ENCODE measurements at regions not wholly inside any gene's neighbourhood (a gene's known extent, or its start where the extent isn't known, plus 50 kb on each side); places are given as distances from the start of the nearest gene placed in this dataset.

DNA sequence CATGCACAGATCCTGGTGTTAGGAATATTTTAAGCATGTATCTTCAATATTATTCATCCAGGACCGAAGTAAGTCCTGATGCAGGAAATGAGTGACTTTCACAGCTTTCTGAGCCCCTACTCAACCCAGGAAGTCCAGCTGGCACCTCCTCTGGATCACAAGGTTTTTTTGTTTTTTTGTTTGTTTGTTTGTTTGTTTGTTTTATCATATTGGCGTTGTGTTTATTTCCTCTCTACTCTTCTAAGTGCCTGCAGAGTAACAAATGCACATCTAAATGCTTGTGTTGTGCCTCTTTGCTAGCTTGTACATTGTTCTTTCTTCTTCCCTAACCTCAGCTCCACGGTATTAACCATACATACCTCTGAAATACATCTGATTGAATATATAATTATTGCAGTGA is 594.3 kb upstream of the ADGRB3 start:
- no peak for DNase-seq (ENCODE audit: low spot score)
- TF ChIP-seq, protein P1, sequence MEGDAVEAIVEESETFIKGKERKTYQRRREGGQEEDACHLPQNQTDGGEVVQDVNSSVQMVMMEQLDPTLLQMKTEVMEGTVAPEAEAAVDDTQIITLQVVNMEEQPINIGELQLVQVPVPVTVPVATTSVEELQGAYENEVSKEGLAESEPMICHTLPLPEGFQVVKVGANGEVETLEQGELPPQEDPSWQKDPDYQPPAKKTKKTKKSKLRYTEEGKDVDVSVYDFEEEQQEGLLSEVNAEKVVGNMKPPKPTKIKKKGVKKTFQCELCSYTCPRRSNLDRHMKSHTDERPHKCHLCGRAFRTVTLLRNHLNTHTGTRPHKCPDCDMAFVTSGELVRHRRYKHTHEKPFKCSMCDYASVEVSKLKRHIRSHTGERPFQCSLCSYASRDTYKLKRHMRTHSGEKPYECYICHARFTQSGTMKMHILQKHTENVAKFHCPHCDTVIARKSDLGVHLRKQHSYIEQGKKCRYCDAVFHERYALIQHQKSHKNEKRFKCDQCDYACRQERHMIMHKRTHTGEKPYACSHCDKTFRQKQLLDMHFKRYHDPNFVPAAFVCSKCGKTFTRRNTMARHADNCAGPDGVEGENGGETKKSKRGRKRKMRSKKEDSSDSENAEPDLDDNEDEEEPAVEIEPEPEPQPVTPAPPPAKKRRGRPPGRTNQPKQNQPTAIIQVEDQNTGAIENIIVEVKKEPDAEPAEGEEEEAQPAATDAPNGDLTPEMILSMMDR (IDR thresholded peaks at IDR 0.05; ENCODE audit: extremely low read depth, missing control alignments), result no peak

DNA sequence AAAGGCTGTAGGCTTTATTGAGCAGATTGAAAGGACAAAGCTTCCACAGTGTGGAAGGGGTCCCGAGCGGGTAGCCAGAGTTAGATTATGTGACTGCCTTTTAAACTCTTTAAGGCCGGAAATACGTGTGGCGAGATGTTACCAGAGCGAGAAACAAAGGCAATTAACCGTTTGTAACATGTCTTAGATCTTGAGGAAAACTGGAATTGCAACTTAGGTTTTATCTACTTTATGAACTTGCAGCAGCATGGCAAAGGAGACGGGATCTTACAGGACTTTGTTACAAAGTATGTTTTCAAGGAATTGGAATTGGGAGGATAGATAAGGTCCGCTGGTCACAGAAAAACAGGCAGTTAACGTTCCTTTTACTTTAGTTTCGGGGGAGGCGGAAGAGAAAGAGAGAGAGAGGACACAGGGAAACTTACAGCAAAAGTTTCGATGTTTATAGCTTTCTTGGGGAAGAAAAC is 594.7 kb upstream of the ADGRB3 start:
- DNase-seq (ENCODE audit: low spot score), result no peak
- TF ChIP-seq, protein P1 (IDR thresholded peaks at IDR 0.05; ENCODE audit: extremely low read depth, missing control alignments), result no peak

DNA sequence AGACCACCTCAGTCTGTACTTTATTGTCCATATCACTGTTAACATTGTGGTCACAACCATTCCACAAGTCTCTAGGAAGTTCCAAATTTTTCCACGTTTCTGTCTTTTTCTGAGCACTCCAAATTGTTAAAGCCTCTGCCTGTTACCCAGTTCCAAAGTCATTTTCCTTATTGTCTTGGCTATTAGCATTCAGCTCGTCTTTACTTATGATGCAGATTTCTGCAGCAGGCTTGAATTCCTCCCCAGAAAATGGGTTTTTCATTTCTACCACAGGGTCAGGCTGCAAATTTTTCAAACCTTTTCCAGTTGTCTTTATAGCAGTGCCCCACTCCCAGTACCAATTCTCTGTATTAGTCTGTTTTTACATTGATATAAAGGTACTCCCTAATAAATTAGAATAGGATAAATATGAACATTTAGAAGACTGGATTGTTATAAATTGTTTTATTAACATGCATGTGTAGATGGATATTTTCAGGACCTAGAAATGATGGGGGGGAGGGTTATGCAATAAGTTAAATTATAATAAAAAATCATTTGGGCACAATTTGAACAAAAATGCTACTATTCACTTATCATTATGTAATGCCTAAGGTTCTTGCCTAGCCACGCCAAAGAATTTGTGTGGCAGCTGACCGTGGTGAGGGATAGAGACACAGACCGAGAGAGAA is 595.3 kb upstream of the ADGRB3 start:
- TF ChIP-seq, protein P1 (IDR thresholded peaks at IDR 0.05; ENCODE audit: extremely low read depth, missing control alignments), result no peak
- DNase-seq (ENCODE audit: low spot score), result no peak

DNA sequence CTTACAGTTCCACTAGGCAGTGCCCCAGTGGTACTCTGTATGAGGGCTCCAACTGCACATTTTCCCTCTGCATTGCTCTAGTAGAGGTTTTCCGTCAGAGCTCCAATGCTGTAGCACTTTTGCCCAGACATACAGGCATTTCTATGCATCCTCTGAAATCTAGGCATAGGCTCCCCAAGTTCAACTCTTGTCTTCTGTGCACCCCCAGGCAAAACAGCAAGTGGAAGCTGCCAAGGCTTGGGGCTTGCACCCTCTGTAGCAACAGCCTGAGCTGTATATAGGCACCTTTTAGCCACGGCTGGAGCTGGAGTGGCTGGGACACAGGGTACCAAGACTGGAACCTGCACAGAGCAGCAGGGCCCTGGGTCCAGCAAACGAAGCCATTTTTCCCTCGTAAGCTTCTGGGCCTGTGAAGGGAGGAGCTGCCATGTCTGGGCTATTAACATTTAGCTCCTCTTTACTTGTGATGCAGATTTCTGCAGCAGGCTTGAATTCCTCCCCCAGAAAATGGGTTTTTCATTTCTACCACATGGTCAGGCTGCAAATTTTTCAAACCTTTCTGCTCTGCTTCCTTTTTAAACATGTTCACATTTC is 596.2 kb upstream of the ADGRB3 start:
- no peak for DNase-seq (ENCODE audit: low spot score)
- TF ChIP-seq, protein P1 (IDR thresholded peaks at IDR 0.05; ENCODE audit: extremely low read depth, missing control alignments), result no peak

DNA sequence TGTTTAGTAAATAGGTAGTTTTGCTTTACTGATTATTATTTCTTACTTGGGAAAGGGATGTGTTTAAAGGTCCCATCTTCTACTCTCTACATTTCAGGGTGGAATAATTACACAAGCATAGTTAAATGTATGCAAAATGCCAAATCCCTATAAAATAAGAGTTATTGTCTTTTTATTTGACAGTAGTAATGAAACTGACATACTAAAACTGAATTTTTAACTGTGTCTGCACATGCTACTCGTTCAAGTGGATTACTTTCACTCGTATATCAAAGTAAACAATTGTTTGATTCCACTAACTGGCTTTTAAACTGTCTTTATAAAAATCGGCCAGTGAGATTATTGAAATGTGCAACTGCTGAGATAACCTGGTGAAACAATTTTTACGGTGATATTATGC is 602.9 kb upstream of the ADGRB3 start:
- no peak for DNase-seq (ENCODE audit: low spot score)
- TF ChIP-seq, protein P1 (IDR thresholded peaks at IDR 0.05; ENCODE audit: extremely low read depth, missing control alignments), result no peak

DNA sequence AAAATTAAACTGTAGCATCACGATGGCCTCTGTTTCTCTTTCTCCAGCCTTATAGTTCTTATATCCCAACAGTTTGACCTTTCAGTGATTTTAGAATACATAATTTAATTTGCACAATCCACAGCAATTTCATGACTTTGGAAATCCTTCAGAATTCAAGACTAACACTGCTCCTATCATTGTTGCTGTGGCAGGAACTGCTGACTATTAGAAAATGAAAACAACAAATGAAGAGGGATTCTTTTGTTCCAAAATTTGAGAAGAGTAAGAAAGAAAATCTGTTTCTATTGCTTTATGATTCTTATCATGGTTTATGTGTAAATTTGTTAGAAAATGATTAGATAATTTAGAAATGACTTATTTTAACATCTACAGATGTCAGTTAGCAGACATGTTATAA is 604.0 kb upstream of the ADGRB3 start:
- TF ChIP-seq, protein P1 (IDR thresholded peaks at IDR 0.05; ENCODE audit: extremely low read depth, missing control alignments), result no peak
- DNase-seq (ENCODE audit: low spot score), result no peak

DNA sequence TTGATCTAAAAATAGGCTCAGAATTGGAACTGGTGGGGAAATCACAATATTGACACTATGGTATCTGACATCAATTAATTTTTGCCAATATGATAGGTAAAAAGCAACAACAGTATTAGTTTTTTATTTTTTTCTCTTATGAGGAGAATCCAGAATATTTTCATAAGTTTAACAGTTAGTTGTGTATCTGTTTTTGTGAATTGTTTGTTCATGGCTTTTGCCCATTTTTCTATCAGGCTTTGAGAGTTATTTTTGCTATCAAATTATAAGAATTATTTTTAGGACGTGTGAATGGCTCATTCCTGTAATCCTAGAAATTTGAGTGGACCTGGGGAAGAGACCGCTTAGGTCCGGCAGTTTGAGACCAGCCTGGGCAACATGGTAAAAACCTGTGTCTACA is 608.6 kb upstream of the ADGRB3 start:
- TF ChIP-seq, protein P1 (IDR thresholded peaks at IDR 0.05; ENCODE audit: extremely low read depth, missing control alignments), result no peak
- no peak for DNase-seq (ENCODE audit: low spot score)

Data from GM20000 (cell line).